ENCODE measurements at regions not wholly inside any gene's neighbourhood (a gene's known extent, or its start where the extent isn't known, plus 50 kb on each side); places are given as distances from the start of the nearest gene placed in this dataset.
"Not testable (repeated sequence)": the region's sequence is repeated elsewhere in the genome, so short reads cannot be mapped to it uniquely, and the experiment has no call there.

DNA sequence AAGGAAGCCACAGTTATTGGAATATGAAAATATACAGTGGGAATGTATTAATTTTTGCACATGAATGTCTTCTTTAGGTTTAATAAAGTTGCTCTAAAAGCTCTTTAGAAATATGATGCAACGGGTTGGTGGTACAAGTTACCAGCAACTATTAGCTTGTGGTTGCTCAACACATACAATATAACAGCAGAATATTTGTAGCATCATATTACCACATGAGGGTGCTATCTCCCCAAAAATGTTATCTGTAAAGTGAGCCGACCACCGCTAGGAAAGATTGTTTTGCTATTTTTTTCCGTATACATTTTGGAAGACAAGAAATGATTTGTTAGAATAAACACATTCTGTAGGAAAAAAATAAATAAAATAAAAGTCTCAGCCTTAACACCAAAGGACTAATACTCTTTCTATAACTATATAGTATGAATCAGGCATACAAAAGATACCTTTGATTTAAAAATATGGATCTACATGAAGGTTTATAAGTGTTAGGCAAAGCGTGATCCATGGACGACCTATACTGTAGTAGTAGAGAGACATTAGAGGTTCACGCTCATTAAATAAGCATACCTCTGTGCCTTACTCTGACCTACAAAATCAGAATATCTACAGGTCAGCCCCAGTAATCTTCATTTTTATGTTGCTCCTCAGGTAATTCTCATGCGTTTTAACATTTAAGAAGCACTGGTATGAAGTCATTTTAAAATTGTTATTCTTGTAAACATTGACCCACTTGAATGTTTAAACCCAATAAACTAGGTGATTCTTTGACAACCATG is 1110.6 kb upstream of the ACVR2A start:
- DNase-seq, result peak; percentile 55

DNA sequence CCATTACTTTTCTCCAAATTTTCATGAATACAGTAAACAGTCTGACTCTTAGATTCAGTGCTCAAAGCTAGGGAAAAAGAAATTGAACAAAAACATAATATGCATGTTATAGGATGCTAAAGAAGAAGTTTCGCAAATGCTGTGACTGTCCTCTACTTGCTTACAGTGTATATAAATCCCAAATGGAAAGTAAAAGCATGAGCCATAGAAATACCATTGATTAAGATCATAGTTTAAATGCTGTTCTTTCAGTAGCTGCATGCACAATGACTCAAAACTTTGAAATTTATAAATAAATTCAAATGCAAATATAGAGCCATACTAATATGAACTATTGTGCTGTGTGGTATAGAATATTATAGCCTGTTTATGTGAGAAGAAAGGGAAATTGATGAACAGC is 1113.9 kb upstream of the ACVR2A start:
- no peak for DNase-seq

DNA sequence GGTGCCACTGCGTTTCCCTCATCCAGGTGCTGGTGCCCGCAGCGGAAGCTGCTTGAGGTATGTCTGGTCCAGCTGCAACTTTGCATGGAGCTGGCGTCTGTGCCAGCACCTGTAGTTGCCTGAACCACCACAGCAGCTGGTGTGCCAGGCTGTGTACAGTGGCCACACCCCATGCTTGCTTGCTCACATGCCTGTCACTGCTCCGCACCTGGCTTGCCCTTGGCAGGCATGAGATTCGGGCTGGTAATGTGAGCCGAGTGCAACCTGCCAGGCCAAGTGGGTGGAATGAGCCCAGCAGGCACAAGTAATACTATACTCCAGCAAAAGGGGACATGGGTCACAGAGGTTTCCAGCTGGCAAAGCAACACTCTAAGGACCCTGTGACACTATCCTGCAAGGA is 1123.3 kb upstream of the ACVR2A start:
- DNase-seq, result no peak

DNA sequence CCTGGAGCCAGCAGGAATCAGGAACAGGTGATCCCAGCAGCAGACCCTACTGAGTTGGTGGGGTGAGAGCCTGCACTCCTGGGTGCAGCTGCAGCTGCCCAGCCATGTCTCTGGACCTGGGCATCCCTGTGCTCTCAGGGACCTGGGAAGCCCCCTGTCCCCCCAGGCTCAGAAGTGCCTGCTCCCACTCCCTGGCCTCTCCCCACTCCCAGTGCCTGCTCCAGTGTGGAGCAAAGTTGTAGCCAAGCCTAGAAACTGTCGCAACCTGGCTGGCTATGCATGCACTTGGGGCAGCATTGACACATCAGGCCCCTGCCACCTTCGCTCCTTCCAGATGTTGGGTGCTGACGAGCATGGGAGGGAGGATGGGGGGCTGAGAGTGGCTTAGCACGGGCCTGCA is 1124.7 kb upstream of the ACVR2A start:
- DNase-seq, result no peak

DNA sequence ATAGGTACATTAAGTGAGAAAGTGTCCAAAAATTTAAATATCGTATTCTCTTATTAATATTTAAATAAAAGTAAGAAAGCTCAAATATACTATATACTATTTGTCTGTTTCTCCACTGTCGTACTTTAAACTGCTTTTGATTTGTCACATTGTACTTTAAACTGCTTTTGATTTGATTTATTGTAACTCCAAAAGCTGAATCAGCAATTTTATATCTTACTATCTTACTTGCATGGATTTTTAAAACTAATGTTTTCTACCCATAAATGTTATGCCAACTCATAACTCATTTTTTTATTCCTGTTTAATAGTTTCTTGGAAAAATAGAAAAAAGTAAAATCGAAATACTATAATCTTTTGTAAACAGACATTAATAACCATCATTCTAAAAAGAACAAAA is 1128.2 kb upstream of the ACVR2A start:
- DNase-seq, result no peak

DNA sequence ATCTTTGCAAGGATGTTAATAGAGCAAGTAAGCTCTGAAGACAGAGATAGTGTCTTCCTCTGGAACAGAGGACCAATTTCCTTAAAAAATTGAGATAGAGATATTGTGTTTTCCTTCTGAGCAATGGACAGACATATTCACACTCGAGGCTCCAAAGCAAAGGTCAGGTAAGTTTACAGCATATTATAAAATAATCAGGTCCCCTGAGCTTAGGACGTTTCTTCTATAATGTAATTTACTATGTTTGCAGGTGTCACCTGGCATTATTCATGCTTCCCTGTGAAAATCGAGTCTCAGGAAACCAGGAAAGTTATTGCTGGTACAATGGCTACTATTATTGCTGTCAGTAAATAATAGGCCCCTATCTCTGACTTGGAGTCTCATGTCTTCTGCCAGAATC is 1135.8 kb upstream of the ACVR2A start:
- no peak for DNase-seq

DNA sequence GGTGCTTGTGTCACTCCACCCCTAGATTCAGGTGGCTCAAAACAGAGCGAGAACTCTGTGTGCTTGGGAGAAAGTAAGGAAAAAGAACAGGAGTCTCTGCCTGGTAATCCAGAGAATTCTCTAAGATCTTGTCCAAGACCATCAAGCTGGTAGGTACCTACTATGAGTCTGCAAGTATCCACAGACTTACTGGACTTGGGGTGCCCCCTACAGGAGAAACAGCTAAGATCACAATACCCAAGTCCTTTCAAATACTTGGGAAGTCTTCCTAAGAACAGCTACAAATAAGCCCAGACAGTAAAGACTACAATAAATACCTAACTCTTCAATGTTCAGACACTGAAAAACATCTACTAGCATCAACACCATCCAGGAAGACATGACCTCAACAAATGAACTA is 1143.6 kb upstream of the ACVR2A start:
- DNase-seq, result no peak

DNA sequence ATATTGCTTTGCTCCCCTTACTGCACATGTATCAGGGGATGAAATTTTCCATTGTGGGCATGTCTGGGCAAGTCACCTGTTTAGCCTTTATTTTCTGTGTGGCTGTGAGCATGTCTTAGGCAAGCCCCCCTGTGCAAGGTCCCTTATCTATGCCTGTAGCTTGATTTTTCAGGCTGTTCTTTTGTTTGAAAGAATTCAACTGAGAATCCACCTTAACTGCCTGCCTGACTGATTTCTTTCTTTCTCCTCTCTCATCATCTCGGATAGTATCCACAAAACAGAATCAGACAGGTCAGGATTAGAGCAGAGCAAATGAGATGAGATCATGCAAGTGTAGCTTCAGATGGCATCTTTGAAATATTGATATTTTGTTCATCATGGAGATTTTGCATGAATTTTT is 1147.5 kb upstream of the ACVR2A start:
- no peak for DNase-seq

DNA sequence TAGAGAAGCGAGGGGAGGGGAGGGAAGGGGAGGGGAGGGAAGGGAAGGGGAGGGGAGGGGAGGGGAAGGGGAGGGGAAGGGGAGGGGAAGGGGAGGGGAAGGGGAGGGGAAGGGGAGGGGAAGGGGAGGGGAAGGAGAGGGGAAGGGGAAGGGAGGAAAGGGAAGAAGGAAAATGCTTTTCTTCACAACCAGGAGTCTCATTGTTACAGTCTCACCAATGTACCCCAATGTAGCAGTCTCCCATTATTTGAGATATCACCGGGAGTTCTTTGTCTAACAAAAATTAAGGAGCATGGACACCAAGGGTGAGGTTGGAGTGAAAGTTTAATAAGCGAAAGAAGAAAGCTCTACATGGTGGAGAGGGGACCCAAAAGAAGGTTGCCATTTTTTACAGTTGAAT is 1148.0 kb upstream of the ACVR2A start:
- DNase-seq, result not testable (repeated sequence)

DNA sequence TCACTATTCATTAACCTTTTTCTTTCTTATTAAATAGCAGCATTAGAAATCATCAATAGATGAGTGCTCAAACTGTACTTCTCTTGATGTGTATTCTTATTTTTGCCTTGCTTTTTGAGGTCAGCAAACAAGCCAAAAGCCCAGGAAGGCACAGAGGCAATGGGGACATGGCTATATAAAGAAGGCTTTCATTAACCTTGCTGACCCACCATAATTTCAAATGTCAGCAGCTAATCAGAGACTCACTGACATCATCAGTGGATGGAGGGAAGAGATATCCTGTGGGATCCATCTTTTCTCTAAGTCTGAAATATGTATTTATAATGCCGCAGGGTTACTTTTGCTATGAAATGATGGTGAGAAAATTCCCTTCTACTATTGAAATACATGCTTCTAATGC is 1162.8 kb upstream of the ACVR2A start:
- no peak for DNase-seq

DNA sequence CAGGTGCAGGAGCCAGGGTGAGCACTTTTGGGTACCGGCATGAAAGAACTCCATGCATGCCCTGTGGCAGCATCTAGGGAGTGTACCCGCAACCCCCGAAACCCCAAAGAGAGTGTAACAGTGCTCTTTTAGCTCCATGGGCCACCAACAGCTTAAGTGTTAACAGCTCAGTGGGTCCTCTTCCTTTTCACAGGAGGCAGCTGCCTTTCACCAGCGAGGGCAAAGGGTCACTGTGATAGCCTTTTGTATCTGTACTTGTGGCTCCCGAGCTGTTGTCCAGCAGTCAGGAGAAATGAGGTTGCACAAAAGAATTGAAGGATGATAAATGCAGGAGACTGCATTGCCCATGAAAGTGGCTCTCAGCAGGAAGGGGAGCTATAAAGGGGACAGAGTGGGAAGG is 1166.3 kb upstream of the ACVR2A start:
- no peak for DNase-seq

DNA sequence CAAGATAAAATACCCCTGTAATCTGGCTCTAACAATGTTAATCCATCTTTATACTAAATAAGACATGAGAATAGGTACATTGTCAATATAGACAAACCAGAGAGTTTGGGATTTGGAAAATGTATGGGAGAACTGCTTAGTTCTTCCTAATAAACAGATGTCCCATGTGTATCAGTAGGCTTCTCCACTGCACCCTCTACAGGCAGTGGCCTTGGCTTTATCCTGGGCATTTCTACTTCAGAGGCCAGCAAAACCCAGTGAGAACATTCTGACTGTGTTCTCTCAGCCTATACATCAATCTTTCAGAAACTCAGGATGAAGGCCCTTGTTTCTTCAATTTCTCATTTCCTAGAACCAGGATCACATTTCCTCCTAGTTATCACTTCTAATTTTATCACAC is 1167.5 kb upstream of the ACVR2A start:
- no peak for DNase-seq

DNA sequence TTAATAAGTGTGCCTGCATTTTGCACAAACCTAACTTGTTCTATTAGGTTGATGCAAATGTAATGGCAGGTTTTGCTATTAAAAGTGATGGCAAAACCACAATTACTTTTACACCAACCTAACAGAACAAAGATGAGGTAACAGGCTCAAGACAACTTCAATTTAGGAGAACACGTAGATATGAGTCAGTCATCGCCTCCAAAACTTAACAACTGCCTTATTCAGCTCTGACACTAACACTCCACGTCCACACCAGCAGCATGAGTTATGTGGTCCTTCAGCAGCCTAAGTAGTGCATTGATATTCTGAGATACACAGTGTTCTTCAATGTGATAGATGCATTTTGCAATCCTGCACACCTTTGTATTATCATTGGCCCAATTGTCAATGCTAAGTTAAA is 1175.1 kb upstream of the ACVR2A start:
- DNase-seq, result no peak

DNA sequence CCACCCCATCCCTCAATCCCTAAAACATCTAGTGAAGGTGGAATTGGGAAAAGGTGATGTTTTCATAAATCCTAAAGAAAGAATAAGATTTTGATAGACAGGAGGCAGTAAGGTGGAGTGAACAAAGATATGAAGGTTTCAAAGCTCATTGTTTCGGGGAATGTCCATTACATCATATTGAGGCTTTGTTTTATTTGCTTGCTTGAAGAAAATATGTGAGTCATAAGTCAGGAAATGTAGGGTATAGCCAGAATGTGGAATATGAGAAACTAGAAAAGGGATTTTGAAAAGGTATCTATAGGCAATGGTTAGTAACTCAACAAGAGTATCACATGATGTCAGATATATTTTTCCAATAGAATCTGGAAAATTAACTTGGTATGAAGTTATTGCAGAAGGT is 1178.5 kb upstream of the ACVR2A start:
- DNase-seq, result peak; percentile 53

DNA sequence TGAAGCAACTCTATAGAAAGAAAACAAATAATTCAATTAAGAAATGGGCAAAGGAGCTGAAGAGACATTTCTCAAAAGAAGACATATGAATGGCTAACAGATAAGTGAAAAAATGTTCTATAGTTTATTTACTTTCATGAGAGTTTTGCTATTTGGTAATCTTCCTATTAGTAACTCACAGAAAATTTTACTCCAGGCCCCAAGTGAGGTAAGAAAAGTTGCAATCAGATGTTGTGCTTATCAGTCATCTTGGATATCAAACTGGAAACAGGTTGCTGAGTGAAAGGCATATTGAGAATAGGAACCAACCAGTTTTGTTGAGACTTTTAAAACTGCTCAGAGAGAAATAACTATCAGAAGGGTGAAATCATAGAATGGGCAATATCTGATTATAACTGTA is 1179.0 kb upstream of the ACVR2A start:
- DNase-seq, result peak; percentile 25

DNA sequence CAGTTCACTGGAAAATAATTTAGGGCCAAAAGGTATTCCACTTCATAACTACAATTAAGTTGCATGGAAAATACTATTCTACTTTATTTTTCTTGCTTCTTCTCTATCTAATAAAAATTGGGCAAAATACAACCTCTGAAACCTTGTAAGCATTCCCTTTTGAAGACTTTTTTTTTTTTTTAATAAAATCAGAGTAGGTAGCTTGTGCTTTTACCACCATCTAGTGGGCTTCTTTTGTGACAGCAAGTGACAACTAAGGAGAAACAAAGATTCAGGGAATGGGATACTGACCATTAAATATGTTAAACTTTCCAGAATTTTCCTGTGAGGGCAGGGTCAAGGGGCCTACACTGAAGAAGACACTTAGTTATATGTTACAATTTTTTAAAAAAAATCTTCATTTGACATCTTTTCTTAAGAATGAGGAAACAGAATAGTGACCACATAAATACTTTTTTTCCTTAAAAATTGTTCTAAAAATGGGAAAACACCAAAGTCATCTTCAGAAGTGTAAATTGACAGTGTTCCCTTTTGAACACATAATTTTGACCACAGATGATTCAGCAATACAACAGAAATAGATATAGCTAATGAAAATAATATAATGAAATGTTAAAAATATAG is 1183.2 kb upstream of the ACVR2A start:
- no peak for DNase-seq

DNA sequence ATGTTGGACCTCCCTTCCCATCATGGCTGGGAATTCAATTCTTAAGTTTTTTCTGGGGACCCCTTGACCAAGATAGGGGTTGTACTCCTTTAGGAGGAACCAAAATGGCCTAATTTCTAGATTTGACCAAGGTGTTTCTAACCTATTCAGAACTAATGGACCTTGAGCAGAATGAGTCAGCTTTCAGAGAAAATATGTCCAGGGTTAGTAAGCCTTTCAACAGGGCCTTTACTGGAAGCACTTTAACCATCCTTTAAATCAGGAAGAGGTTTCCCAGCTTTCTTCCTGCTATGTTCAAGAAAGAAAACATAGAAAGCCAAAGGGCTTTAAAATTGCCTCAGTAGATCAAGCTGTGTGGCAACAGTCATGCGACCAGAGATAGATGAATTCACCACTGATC is 1184.9 kb upstream of the ACVR2A start:
- DNase-seq, result peak; percentile 9

DNA sequence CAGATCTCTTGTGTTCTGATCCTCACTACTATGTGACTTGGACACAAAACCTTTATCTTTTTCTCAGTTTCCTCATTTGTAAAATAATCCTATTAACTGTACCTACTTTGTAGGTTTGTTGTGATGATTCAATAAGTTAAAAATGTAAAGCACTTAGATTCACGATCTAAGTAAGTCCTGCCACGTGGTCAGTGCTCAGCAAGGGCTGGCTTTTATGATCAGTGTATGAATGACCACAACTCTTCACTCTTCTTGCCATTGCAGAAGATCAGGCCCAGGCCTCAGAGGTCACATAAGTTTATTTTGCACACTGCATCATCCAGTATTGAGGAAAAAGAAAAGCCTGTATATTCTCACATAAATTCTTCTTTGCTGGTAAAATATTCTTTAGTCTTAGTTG is 1192.5 kb upstream of the ACVR2A start:
- peak; percentile 66 for DNase-seq

DNA sequence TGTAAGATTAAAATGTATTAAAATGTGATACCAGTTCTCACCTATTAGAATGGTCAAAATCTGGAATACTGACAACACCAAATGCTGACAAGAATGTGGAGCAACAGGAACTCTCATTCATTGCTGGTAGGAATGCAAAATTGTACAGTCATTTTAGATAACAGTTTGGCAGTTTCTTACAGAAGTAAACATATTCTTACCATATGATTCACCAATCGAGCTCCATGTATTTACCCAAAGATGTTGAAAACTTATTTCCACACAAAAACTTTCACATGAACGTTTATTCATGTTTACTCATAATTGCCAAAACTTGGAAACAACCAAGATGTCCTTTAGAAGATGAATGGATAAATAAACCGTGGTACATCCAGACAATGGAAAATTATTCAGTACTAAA is 1193.5 kb upstream of the ACVR2A start:
- peak; percentile 21 for DNase-seq

DNA sequence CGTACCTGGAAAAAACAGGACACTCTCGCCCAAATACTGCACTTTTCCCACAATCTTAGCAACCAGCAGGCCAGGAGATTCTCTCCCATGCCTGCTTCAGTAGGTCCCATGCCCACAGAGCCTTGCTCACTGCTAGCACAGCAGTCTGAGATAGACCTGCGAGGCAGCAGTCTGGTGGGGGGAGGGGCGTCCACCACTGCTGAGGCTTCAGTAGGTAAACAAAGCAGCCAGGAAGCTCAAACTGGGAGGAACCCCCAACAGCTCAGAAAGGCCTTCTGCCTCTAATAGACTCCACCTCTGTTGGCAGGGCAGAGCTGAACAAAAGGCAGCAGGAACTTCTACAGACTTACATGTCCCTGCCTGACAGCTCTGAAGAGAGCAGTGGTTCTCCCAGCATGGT is 1202.8 kb upstream of the ACVR2A start:
- no peak for DNase-seq

DNA sequence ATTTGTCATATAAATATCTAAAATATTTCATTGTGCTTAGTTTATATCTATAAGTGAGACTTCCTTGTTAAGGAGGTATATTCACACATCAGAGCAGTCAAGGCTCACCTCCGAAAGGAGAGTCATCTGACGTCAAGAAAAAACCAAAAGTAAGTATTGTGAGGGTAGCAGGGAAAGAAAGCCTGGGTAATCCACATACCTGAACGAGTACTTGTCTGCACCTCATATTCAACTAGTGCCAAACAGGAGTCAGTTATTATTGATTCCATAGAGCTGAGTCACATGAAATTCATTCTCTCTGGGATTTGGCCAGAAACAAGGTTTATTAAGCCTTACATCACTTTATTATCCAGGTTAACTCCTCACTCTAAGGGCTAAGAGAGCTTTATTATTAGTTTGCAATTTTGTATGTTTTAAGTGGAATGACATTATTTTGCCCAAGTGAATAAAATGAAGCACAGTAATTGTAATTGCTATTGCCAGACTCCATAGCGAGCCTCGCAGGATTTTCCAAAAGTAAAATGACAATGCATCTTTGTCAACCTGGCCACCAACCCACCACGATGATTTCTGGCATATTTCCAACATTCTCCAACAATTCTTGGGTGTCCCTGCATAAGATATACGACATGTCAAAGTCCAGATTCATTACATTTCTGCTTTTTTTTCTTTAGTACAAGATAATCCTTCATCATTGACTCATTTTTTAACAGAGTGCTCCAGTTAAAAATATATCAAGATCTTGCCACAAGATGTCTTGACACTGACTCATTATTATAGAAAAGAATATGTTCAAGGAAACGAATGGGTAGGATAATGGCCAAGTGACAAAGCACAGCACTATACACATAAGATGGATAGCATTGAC is 1210.4 kb upstream of the ACVR2A start:
- peak; percentile 97 for DNase-seq

DNA sequence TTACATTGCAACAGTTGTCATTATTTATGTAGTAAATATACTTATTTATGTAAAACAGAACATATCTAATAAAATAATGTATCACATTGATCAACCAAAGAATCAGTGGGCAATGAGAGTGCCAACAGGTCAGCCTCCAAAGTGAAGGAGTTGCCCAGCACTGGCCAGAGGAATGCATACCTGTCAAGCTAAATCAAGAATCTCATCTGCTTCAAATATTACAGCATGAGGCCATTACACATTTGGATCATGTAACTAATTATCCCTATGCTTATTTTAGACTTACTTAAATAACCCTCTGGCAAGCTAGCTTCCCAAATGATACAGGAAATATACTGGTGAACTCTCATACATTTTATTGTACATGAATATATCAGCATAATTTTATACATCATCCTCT is 1211.7 kb upstream of the ACVR2A start:
- peak; percentile 40 for DNase-seq

DNA sequence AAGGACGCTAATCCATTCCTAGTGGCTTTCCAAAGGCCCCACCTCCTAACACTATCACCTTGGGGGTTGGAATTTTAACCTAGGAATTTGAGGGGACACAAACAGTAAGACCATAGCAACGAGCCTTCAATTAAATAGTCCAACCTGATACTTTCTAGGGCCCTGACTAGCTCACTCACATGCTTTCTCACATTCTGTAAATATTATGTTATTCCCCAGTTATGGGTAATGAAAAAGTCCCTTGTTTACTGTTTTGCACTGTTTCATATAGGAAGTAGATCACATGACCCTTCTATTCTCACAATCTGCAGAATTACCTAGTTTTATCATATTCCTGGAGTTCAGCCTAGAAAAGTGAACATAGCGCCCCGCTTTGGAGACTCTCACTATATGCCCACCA is 1212.1 kb upstream of the ACVR2A start:
- DNase-seq, result no peak
